ENCODE measurements at regions not wholly inside any gene's neighbourhood (a gene's known extent, or its start where the extent isn't known, plus 50 kb on each side); places are given as distances from the start of the nearest gene placed in this dataset.

GRCh38 chr12:124379379-124379937, 84.6 kb downstream of the RFLNA start:
- H2AFZ ChIP-seq (ENCODE audit: low read length), result no peak overlapping the region
- H4K20me1 ChIP-seq (ENCODE audit: insufficient read depth, low read depth, low read length), result no peaks in the 10 kb centered on the region
- H3K36me3 ChIP-seq (ENCODE audit: insufficient read depth, low read length), result peaks cover 10% of the 10 kb centered on the region
- H3K4me3 ChIP-seq (ENCODE audit: low read length), result no peak overlapping the region
- no peak overlapping the region for H3K27ac ChIP-seq (ENCODE audit: low read length)
- H3K9me2 ChIP-seq (replicated peaks; ENCODE audit: insufficient read depth, low read length), result no peaks in the 10 kb centered on the region
- H3K4me1 ChIP-seq (ENCODE audit: low read length), result no peaks in the 10 kb centered on the region
- no peak overlapping the region for H3K4me2 ChIP-seq (ENCODE audit: low read depth, low read length, poor library complexity, severe bottlenecking)
- H3K79me2 ChIP-seq (ENCODE audit: low read length), result no peaks in the 10 kb centered on the region
- DNase-seq, result no peak
- H3K27me3 ChIP-seq (ENCODE audit: low read length), result no peaks in the 10 kb centered on the region
- H3K9ac ChIP-seq (ENCODE audit: low read length), result no peak overlapping the region
- no peaks in the 10 kb centered on the region for H3K9me3 ChIP-seq (ENCODE audit: low read length)

GRCh38 chr12:124378926-124379325, 84.0 kb downstream of the RFLNA start:
- Histone ChIP-seq H4K20me1 (ENCODE audit: insufficient read depth, low read depth, low read length) (no peaks in the 10 kb centered on the region), H3K79me2 (ENCODE audit: low read length) (no peaks in the 10 kb centered on the region)

GRCh38 chr12:124377981-124378509, 83.2 kb downstream of the RFLNA start:
- Histone ChIP-seq H2AFZ (ENCODE audit: low read length) (no peak overlapping the region), H3K36me3 (ENCODE audit: insufficient read depth, low read length) (peaks cover 10% of the 10 kb centered on the region), H3K79me2 (ENCODE audit: low read length) (no peaks in the 10 kb centered on the region)

More at GRCh38 chr12:124378926-124379325, 84.0 kb downstream of the RFLNA start:
- no peak overlapping the region for H3K27ac ChIP-seq (ENCODE audit: low read length)
- no peaks in the 10 kb centered on the region for H3K9me2 ChIP-seq (replicated peaks; ENCODE audit: insufficient read depth, low read length)
- H3K4me3 ChIP-seq (ENCODE audit: low read length), result no peak overlapping the region
- DNase-seq, result no peak
- no peak overlapping the region for H2AFZ ChIP-seq (ENCODE audit: low read length)
- no peak overlapping the region for H3K9ac ChIP-seq (ENCODE audit: low read length)
- H3K9me3 ChIP-seq (ENCODE audit: low read length), result no peaks in the 10 kb centered on the region
- no peaks in the 10 kb centered on the region for H3K4me1 ChIP-seq (ENCODE audit: low read length)
- H3K4me2 ChIP-seq (ENCODE audit: low read depth, low read length, poor library complexity, severe bottlenecking), result no peak overlapping the region
- no peaks in the 10 kb centered on the region for H3K27me3 ChIP-seq (ENCODE audit: low read length)
- peaks cover 10% of the 10 kb centered on the region for H3K36me3 ChIP-seq (ENCODE audit: insufficient read depth, low read length)

GRCh38 chr12:124376435-124376834, 81.5 kb downstream of the RFLNA start:
- no peaks in the 10 kb centered on the region for H3K9me2 ChIP-seq (replicated peaks; ENCODE audit: insufficient read depth, low read length)
- peaks cover 10% of the 10 kb centered on the region for H3K36me3 ChIP-seq (ENCODE audit: insufficient read depth, low read length)
- H3K9me3 ChIP-seq (ENCODE audit: low read length), result no peaks in the 10 kb centered on the region
- no peak overlapping the region for H3K9ac ChIP-seq (ENCODE audit: low read length)
- no peak overlapping the region for H3K27ac ChIP-seq (ENCODE audit: low read length)
- H3K4me3 ChIP-seq (ENCODE audit: low read length), result no peak overlapping the region
- H3K27me3 ChIP-seq (ENCODE audit: low read length), result no peaks in the 10 kb centered on the region
- no peak for DNase-seq
- H3K4me2 ChIP-seq (ENCODE audit: low read depth, low read length, poor library complexity, severe bottlenecking), result no peak overlapping the region
- no peak overlapping the region for H2AFZ ChIP-seq (ENCODE audit: low read length)
- H3K79me2 ChIP-seq (ENCODE audit: low read length), result no peaks in the 10 kb centered on the region
- 0 out of 2 replicates have a peak, but pooled peaks cover 4% of the 10 kb centered on the region for H4K20me1 ChIP-seq (ENCODE audit: insufficient read depth, low read depth, low read length)
- no peaks in the 10 kb centered on the region for H3K4me1 ChIP-seq (ENCODE audit: low read length)

More at GRCh38 chr12:124377981-124378509, 83.2 kb downstream of the RFLNA start:
- Histone ChIP-seq H3K9ac (ENCODE audit: low read length) (no peak overlapping the region), H3K9me3 (ENCODE audit: low read length) (no peaks in the 10 kb centered on the region), H3K4me2 (ENCODE audit: low read depth, low read length, poor library complexity, severe bottlenecking) (no peak overlapping the region), H3K4me3 (ENCODE audit: low read length) (no peak overlapping the region), H3K9me2 (replicated peaks; ENCODE audit: insufficient read depth, low read length) (no peaks in the 10 kb centered on the region), H3K27ac (ENCODE audit: low read length) (no peak overlapping the region), H4K20me1 (ENCODE audit: insufficient read depth, low read depth, low read length) (no peaks in the 10 kb centered on the region), H3K4me1 (ENCODE audit: low read length) (no peaks in the 10 kb centered on the region), H3K27me3 (ENCODE audit: low read length) (no peaks in the 10 kb centered on the region)
- no peak for DNase-seq

GRCh38 chr12:124375789-124376175, 80.9 kb downstream of the RFLNA start:
- H3K4me1 ChIP-seq (ENCODE audit: low read length), result no peaks in the 10 kb centered on the region
- no peak overlapping the region for H3K4me3 ChIP-seq (ENCODE audit: low read length)
- no peaks in the 10 kb centered on the region for H3K79me2 ChIP-seq (ENCODE audit: low read length)
- no peak overlapping the region for H3K4me2 ChIP-seq (ENCODE audit: low read depth, low read length, poor library complexity, severe bottlenecking)
- H3K36me3 ChIP-seq (ENCODE audit: insufficient read depth, low read length), result peaks cover 10% of the 10 kb centered on the region
- no peak overlapping the region for H3K9ac ChIP-seq (ENCODE audit: low read length)
- DNase-seq, result no peak
- H3K9me2 ChIP-seq (replicated peaks; ENCODE audit: insufficient read depth, low read length), result no peaks in the 10 kb centered on the region
- no peaks in the 10 kb centered on the region for H3K27me3 ChIP-seq (ENCODE audit: low read length)
- H2AFZ ChIP-seq (ENCODE audit: low read length), result no peak overlapping the region
- H3K9me3 ChIP-seq (ENCODE audit: low read length), result no peaks in the 10 kb centered on the region
- H3K27ac ChIP-seq (ENCODE audit: low read length), result no peak overlapping the region
- 0 out of 2 replicates have a peak, but pooled peaks cover 5% of the 10 kb centered on the region for H4K20me1 ChIP-seq (ENCODE audit: insufficient read depth, low read depth, low read length)

GRCh38 chr12:124375141-124375788, 80.4 kb downstream of the RFLNA start:
- Histone ChIP-seq H3K27me3 (ENCODE audit: low read length) (no peaks in the 10 kb centered on the region), H3K79me2 (ENCODE audit: low read length) (no peaks in the 10 kb centered on the region), H3K9me2 (replicated peaks; ENCODE audit: insufficient read depth, low read length) (no peaks in the 10 kb centered on the region), H2AFZ (ENCODE audit: low read length) (no peak overlapping the region), H3K4me1 (ENCODE audit: low read length) (no peaks in the 10 kb centered on the region), H3K9ac (ENCODE audit: low read length) (no peak overlapping the region), H3K27ac (ENCODE audit: low read length) (no peak overlapping the region), H3K9me3 (ENCODE audit: low read length) (no peaks in the 10 kb centered on the region), H3K4me2 (ENCODE audit: low read depth, low read length, poor library complexity, severe bottlenecking) (no peak overlapping the region), H4K20me1 (ENCODE audit: insufficient read depth, low read depth, low read length) (0 out of 2 replicates have a peak, but pooled peaks cover 8% of the 10 kb centered on the region), H3K36me3 (ENCODE audit: insufficient read depth, low read length) (peaks cover 10% of the 10 kb centered on the region), H3K4me3 (ENCODE audit: low read length) (no peak overlapping the region)
- no peak for DNase-seq

GRCh38 chr12:124374567-124374966, 79.7 kb downstream of the RFLNA start:
- no peak overlapping the region for H3K27ac ChIP-seq (ENCODE audit: low read length)
- H3K4me3 ChIP-seq (ENCODE audit: low read length), result no peak overlapping the region
- no peaks in the 10 kb centered on the region for H3K9me3 ChIP-seq (ENCODE audit: low read length)
- no peaks in the 10 kb centered on the region for H3K27me3 ChIP-seq (ENCODE audit: low read length)
- no peak for DNase-seq
- no peaks in the 10 kb centered on the region for H3K79me2 ChIP-seq (ENCODE audit: low read length)
- H3K36me3 ChIP-seq (ENCODE audit: insufficient read depth, low read length), result peaks cover 9% of the 10 kb centered on the region
- peaks cover 8% of the 10 kb centered on the region; the same call in 1 of the 2 replicates for H4K20me1 ChIP-seq (ENCODE audit: insufficient read depth, low read depth, low read length)
- H3K9ac ChIP-seq (ENCODE audit: low read length), result no peak overlapping the region
- H2AFZ ChIP-seq (ENCODE audit: low read length), result no peak overlapping the region
- H3K9me2 ChIP-seq (replicated peaks; ENCODE audit: insufficient read depth, low read length), result no peaks in the 10 kb centered on the region
- no peaks in the 10 kb centered on the region for H3K4me1 ChIP-seq (ENCODE audit: low read length)
- no peak overlapping the region for H3K4me2 ChIP-seq (ENCODE audit: low read depth, low read length, poor library complexity, severe bottlenecking)

- Histone ChIP-seq H3K9me3 (ENCODE audit: low read length) (no peaks in the 10 kb centered on the region), H4K20me1 (ENCODE audit: insufficient read depth, low read depth, low read length) (peaks cover 8% of the 10 kb centered on the region; the same call in 1 of the 2 replicates), H2AFZ (ENCODE audit: low read length) (no peak overlapping the region), H3K4me3 (ENCODE audit: low read length) (no peak overlapping the region), H3K27me3 (ENCODE audit: low read length) (no peaks in the 10 kb centered on the region), H3K4me1 (ENCODE audit: low read length) (no peaks in the 10 kb centered on the region), H3K36me3 (ENCODE audit: insufficient read depth, low read length) (peaks cover 5% of the 10 kb centered on the region), H3K4me2 (ENCODE audit: low read depth, low read length, poor library complexity, severe bottlenecking) (no peak overlapping the region), H3K79me2 (ENCODE audit: low read length) (no peaks in the 10 kb centered on the region), H3K9me2 (replicated peaks; ENCODE audit: insufficient read depth, low read length) (no peaks in the 10 kb centered on the region), H3K27ac (ENCODE audit: low read length) (no peak overlapping the region), H3K9ac (ENCODE audit: low read length) (no peak overlapping the region)
- DNase-seq, result no peak
These were observed 79.3 kb downstream of the RFLNA start for GRCh38 chr12:124374147-124374546.

Data from Karpas-422 (cell line).